NCI-H1694 treated with DMSO at 0.1 percent for 48 hours (cell line): ENCODE measurements at regions not wholly inside any gene's neighbourhood (a gene's known extent, or its start where the extent isn't known, plus 50 kb on each side); places are given as distances from the start of the nearest gene placed in this dataset.

ENCODE experiments used
- DNase-seq: peaks from one replicate; lab custom pipeline; 2025; lab: John Stamatoyannopoulos, UW

DNA sequence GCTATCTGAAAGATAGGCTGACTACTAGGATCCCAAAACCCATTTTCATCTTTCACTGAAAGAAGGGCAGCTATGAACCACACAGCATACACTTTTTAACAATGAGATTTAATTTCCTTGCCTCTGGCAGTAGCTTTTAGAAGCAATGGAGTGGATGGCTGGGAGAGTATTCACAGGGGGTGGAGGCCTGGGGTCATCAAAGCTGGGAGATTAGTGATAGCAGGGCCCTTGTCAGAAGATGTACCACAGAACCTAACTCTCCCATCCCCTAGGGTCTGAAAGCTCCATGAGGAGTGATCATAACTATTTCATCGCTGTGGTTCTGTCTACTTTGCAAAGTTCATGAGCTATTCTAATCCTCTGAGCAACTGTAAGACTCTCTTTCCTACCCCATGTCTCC, 332.2 kb downstream of the PRELID2 start:
- DNase-seq: no peak

DNA sequence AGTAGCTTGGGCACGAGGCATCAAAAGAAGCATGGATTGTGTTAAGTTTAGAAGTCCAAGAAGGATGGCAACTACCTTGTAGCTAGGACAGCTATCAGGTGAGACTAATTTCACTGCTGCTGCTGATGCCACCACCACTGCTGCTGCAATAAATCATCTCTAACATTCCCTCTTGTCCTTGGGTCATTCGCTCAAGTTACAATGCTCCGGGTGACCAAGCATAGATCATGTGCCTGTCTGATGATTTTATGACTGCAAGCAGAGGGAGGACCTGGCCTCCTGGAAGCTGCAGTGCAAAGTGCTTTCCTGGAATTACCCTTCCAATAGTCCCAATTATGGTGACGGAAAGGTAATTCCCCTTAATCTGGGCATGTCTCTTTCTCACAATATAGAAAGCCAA, 334.4 kb downstream of the PRELID2 start:
- no peak for DNase-seq

DNA sequence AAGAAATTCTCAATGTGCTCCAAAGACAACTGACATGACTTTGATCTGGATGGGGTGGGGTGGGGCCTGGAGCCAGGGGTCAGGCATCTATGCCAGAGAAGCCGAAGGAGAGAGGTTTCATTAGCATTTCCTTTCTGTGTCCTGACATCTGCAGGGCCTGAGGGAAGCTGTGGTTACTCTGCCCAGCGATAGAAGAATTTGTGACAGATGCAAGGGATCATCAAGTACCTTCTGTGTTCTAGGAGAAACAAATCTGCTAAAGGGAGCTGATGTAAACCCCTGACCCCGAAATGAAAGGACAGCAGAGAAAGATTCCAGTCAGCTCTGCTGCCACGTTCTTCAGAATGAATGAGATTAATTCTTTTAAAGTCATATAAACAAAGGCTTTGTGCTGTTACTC, 335.7 kb downstream of the PRELID2 start:
- DNase-seq: no peak

DNA sequence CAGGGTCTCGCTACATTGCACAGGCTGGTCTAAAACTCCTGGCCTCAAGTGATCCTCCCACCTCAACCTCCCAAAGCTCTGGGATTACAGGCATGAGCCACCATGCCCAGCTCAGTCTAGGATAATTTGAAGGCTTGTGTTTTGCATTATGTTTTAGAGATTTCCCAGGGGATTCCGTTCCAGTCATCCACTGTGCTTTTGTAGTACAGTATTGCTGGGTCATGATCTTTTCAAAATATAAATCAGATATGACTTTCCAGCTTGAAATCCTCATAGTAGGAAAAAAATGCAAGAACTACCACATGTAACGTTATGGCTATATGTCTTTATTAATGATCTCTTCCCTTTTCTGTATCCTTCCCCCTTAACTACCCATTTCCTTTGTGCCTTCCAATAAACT, 338.1 kb downstream of the PRELID2 start:
- DNase-seq: no peak

DNA sequence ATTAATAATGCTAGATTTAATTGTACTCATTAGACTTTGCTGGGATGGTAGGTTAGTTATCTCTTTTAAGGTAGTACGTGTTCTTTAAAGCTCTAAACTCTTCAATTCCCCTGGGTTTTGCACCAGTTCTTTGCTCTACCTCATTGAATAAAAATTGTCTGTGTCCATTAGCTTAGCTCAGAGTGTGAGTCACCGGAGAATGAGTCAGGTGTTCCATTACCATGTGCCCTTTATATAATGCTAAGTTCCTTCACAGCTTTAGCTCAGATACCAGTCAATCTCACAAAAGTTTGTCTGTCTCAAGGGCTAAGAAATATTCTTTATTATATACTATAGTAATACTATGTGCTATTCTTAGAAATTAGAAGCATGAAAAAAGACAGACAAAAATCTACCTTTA, 339.4 kb downstream of the PRELID2 start:
- DNase-seq: no peak

DNA sequence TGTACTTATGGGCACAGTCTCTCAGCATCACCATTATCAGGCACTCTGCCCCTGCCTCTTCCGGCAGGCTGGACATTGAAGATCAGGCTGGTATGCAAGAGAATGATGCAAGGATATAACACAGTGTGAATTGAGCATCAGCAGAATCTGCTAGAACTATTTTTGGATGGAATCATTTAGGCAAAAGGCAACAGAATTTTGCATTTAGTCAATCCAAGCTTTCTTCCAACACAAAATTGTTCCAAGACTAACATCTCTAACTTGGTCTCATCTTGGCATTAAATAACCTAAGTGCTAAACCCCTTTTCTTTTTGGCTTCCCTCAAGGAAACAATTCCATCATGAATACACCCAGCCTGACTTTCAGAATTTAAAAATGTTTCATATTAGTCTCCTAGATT, 339.9 kb downstream of the PRELID2 start:
- no peak for DNase-seq

DNA sequence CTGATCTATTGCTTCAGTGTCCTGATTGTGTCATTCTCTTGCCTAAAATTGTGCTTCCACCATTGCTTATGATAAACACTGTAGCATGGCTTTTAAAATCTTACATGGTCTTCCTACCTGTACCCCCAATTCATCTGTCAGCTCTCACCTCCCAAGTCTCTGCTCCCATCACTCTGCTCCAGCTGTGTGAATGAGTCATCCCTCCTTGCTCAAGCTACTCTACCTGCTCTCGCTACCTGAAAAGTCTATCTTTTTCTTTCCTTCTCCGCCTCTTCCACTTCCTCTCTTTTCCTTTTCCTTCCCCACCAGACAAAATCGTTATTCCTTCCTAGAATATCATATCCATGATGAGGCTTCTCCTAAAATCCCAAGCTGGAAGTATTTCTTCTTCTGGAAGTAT, 341.7 kb downstream of the PRELID2 start:
- no peak for DNase-seq

DNA sequence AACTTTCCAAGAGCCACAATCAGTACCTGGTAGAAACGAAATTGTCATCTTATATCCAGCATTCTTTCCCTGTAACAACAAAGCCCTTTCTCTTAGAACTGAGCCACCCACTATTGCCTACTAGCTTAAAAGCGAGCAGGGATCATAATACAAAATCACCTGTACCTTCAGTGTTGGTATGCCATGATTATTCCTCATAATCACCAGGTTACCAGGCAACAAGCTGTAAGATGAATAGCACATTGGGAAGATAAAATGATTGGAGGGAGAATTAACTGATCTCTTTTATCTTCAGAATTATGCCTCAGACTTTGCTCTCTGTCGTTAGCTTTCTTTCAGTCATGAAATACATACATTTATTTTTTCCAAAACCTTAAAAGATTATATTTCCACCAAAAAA, 345.6 kb downstream of the PRELID2 start:
- no peak for DNase-seq

DNA sequence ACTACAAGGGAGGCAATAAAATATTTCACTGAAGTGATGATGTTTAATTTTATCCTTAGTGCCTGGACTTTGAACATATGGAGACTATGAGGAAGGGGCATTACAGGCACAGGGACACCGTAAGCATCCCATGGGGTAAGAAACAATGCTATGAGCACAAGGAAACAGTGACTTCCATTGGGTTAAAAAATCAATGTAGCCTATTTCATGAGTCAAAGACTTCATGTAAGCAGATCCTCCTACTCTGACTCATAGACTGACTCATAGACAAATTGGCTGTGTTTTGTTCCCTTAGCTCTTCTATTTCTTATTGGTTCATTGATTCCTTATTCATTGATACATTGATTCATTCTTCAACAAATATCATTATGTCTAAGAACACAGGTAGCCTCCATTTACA, 351.0 kb downstream of the PRELID2 start:
- DNase-seq: no peak

DNA sequence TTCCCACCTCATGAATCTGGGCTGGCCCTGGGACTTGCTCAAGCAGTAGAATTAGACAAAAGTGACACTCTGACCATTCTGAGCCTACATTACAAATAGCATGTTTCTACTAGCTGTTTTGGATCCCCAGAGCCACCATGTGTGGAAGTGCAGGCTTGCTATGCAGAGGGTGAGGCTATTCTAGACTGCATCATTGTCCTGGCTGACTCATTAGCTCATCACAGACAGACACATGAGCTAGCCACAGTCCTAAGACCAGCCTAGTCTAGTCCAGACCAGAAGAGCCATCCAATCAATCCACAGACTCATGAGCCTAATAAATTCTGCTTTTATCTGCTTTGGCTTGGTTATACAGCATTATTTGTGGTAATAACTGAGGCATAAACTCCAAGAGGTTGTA, 351.9 kb downstream of the PRELID2 start:
- no peak for DNase-seq

DNA sequence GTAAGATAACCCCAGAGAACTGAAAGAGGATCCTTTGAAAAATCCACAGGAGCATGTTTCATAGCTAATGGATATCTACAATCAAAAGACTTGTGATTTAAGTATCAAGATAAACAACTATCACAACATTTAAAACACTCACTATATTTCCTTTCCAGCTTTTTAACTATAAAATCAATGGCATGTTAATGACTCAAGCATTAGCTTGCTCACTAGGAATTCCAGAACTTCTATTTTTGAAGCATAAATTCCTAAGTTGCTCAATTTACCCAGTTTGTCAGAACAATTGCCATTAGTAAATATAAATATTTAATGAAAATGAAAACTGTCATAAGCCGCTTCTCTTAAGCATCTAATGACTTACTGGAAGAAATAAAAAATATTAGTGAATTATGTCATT, 355.3 kb downstream of the PRELID2 start:
- DNase-seq: no peak

DNA sequence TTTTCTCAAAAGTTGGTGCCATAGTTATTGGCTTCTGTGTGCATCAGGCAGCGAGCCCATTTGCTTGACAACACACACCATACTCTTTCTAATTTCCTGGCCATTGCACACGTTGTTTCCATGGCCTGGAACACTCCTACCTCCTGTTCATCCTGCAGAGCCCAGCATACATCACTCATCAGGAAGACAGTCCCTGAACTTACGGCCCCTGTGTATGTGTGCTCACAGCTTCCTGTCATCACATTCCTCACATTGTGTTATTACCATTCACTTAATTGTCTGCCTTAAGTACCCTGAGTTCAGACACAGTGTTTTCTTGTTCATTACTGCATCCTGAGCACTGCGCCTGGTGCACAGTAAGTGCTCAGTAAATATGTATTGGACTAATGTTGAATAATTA, 355.9 kb downstream of the PRELID2 start:
- DNase-seq: no peak

DNA sequence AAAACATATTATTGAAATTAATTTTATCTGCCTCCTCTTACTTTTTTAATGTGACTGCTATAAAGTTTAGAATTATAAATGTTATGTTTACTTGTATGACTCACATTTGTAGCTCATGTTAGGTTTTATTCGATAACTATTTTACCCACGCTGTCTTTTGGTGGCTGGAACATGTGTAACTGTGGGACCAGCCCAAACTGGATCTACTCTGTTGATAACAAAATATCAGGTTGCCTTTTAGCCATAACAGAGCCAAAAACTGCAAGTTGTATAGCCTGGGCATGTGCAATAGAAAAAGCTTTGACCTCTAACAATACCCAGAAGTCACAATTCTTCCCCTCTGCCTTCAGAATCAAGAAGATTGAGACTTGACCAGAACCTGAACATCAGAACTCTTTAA, 356.5 kb downstream of the PRELID2 start:
- DNase-seq: no peak

DNA sequence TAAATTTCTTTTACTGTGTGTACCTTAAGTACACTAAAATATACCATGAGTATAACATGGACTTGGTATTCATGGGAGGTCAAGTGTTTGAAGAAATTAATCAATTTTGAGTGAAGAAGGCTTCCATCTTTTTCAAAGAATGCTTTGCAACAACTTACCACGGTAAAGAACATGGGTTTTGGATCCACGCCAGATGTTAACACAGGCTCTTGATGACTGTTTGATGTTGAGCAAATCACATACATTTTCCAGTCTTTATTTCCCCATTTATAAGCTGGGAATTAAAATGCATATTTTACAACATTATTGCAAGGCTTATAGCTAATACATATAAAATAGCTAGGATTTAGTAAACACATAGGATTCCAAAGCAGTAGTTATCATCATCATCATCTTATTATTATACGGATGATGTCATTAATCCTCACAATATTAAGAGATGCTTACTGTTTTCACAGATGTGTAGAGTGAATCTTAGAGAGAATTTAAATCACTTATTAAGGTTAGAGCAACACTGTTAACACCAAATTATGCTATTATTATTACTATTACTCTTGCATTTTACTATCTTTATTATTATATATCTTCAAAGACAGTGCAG, 362.0 kb downstream of the PRELID2 start:
- DNase-seq: no peak

DNA sequence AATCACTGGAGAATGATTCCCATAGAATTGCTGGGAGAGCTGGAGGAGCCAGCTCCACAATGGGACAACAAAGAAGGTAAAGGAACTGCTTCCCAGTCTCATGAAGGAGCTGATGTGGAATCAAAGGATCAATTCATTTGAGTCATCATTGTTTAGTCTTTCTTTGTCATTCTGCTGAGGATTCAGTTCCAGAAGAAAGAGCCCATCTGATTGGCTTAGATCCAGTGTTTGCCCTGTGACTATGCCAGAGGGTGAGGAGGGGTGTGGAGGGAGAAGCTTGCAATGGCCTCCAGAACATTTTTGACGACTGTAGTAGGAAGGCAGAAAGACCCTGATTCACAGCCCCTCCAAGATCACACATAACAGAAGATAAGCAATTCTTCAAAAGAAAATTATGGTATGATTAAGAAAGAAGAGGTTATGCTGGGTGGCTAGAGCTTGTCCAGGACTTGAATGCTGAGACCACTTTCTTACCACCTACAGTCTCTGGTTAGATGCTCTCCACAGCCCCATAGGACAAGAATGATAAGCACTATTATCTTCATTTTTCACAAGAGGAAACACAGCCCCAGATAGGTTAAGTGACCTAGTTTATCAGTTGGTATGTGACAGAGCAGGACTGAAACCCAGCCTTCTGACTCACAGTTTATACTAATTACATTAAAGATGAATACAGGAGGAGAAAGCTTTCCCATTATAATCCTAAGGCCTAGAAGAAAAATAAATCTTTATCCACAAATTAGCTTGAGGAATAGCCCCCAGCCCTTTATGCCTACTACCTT, 363.1 kb downstream of the PRELID2 start:
- DNase-seq: no peak

DNA sequence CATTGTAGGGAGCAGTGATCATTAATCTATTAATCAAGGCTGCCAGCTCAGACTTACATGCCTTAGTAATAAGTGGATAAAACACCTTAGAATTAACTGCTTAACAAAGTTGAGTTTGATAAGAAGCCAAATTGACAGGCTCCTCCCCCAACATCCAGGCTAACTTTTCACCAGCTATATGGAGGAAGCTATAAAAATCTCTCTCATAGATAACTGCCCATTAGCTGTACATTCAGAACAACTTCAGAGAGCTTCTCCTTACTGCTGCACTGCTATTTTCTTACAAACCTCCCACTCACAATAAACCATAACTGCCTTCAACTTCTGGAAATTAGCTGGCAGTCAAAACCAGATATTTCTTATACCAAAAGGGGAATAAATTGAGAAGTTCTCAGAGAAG, 364.1 kb downstream of the PRELID2 start:
- DNase-seq: no peak

DNA sequence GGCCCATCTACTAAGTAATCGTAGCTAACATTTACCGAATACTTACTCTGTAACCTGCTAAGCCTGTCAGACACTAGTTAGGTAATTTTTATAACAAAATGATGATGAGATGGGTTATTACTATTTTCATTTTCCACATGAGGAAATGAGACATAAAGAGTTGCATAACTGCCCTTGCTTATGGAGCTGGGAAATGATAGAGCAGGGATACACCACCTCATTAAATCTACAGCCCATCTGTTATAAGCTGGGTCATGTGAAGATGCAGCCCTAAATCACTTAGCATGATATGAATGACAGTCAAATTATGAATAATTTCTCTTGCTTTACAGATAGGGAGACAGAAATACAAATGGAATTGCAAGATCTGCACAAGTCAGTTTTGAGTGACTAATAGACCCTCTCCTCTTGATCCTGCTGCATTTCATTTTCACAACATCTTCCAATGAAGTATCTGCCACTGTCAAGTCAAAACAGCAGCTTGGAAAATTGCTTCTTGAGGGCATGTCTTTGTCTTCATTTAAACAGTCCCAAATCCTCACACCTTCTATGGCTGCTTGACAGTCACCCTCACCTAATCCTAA, 364.7 kb downstream of the PRELID2 start:
- DNase-seq: peak; percentile 54

DNA sequence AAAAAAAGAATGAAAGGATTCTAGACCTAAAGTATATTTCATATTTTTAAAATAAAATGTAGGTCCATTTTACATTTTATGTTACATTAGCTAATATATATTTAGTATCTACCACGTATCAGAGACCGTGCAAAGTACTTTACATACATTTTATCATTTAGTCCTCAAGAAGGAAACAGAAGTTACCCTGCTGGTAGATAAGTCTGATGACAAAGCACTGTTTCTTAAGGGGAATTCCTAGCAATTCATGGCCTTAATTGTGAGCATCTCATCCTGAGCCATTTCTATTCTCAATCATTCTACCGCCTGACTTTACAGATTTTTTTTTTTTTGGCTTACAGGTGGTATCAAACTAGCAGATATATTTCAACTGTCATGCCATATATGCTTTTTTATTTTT, 367.7 kb downstream of the PRELID2 start:
- no peak for DNase-seq

DNA sequence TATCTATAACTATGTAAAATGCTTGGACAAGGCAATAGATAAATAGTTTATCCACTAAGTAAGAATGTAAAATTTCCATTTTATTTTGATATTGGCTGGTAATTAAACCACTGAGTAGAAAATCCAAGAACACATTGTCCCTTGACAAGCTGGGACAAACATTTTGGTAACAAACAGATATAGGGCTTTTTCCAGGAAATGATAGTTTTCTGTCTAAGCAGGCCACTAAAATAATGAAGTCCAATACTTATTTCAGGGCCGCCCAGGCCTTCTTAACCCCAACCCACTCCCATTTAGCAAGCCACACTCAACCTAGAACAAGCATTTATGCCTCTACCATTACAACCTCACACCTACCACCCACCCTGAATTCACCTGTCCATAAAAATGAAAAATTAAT, 368.6 kb downstream of the PRELID2 start:
- DNase-seq: no peak

DNA sequence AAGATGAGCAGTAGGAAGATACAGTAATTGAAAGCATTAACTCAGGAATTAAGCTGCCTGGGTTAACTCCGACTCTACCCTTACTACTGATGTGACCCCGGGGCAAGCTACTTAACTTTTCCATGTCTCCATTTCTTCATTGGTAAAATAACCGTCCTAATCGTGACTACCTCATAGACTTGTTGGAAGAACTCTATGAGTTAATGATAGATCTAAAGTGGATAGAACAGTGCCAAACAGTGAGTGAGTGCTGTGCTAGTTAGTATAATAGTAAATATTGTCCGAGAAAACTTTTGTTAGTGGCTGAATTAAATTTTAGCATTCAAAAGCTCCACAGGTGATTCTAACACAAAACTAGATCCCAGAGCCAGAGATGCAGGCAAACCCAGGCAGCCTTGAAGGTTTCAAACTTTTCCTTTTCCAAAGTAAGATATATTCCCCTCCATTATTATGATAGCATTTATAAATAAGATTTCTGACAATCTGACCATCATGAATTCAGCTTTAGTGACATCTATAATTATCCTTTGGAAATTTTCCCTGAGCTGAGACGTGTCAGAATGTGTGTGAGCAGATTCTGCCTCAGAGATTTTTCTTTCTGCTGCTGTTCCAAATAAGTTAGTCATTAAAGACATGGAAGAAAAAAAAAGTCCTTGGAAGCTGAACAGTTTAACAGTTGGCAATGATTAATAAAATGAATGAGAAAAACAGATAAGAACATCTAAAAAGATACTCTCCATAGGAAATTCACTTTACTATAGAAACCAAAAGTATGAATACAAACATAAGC, 369.5 kb downstream of the PRELID2 start:
- DNase-seq: no peak

DNA sequence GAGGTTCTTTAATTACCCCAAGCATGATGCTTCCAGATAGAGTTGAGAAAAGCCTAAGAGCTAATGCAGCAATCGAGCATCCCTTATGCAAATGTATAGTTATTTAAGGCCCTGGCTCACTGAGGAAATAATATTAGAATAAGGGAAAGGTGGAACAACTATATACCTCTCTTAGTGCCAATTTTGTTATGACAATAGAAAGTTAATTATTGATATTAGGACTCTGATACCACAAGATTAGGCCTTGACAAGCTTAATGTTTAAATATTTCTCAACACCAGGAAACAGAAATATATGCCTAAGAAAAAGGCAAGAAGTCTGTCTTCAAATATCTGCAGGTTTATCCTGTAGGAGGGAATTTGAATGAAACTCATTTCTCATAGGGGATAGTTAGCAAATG, 371.0 kb downstream of the PRELID2 start:
- no peak for DNase-seq

DNA sequence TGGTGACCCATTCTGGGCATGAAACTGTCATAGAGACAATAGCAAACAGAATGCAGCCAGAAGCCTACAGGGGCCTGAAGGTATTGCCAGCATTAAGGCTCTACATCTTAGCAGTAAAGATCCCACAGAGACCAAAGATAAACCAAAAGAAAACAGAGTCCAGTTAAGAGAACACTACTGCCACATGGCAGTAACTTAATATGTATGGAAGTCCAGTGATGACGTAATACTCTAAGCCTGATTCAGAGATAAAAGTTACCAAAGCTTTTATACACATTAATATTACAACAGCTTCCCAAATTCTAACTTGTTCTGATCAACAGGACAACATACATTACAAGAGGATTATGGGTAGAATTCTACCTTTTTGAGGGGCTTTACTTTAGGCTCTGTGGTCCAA, 371.5 kb downstream of the PRELID2 start:
- DNase-seq: no peak

DNA sequence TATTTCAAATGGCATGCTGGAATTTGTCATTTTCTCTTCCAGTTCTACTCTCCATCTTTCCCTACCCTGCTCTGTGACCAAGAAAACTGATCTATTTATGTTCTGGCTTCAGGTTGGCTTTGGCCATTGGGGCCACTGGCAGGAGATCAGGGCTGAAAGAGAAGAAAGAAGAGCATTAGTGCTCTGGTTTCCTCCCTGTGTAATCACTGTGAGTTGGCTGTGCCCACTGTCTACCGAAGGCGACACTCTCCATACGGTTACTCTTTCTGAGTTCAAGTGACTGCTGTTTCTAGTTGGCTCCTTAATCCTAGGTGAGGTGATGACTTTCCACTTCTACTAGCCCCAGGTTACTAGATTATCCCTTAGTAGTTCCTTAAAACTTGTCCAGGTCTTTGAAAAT, 372.6 kb downstream of the PRELID2 start:
- DNase-seq: no peak
